ENCODE measurements at regions not wholly inside any gene's neighbourhood (a gene's known extent, or its start where the extent isn't known, plus 50 kb on each side); places are given as distances from the start of the nearest gene placed in this dataset.

DNA sequence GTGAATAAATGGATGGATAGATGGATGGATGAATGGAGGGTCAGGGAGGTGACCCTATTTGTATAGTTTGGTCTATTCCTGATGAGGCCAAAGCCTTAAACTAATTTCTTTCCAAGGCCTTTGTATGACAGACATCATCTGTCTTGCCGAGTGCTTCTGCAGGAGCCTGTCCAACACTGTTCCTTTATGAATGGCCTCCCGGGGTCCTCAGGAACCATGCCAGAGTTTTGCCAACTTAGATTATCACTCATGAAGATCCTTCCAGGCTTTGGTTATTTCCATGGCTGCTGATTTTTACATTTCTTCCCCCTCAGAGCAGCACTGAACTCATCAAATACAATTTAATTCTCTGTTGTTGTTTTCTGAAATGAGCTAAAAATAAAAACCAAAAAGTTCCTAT, 133.0 kb upstream of the SOX2 start:
- DNase-seq (ENCODE audit: extremely low read depth, insufficient read length): no peak
- H3K27me3 ChIP-seq (replicated peaks; ENCODE audit: control insufficient read depth, insufficient read depth, low read length): no peaks in the 10 kb centered on the region

DNA sequence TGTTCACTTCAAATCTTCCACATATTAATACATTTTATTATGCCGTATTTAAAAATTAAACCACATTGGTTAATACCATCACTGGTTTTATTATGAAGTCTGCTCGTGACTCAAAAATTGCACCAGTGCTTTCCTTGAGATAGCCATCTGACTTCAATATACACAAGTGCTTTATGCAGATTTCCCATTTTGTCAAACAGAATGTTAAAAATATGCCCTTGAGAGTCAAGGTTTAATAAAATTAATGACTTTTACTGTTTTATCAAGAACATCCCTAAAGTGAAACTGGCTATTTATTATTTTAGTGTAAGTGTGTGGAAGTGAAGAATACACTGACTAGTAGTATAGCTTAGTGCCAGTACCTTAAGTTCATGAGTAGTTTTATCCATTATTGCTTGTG, 139.3 kb upstream of the SOX2 start:
- H3K4me3 ChIP-seq (replicated peaks; ENCODE audit: low read depth, low read length): no peak overlapping the region
- no peaks in the 10 kb centered on the region for H3K27me3 ChIP-seq (replicated peaks; ENCODE audit: control insufficient read depth, insufficient read depth, low read length)
- no peaks in the 10 kb centered on the region for H3K36me3 ChIP-seq (ENCODE audit: control insufficient read depth, insufficient read depth, low read length)
- no peak for DNase-seq (ENCODE audit: extremely low read depth, insufficient read length)
- TF ChIP-seq, protein P1, sequence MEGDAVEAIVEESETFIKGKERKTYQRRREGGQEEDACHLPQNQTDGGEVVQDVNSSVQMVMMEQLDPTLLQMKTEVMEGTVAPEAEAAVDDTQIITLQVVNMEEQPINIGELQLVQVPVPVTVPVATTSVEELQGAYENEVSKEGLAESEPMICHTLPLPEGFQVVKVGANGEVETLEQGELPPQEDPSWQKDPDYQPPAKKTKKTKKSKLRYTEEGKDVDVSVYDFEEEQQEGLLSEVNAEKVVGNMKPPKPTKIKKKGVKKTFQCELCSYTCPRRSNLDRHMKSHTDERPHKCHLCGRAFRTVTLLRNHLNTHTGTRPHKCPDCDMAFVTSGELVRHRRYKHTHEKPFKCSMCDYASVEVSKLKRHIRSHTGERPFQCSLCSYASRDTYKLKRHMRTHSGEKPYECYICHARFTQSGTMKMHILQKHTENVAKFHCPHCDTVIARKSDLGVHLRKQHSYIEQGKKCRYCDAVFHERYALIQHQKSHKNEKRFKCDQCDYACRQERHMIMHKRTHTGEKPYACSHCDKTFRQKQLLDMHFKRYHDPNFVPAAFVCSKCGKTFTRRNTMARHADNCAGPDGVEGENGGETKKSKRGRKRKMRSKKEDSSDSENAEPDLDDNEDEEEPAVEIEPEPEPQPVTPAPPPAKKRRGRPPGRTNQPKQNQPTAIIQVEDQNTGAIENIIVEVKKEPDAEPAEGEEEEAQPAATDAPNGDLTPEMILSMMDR (IDR thresholded peaks at IDR 0.05; ENCODE audit: insufficient read depth, low read length, poor library complexity, severe bottlenecking): no peak

More for the DNA sequence above, 133.0 kb upstream of the SOX2 start:
- H3K36me3 ChIP-seq (ENCODE audit: control insufficient read depth, insufficient read depth, low read length): no peaks in the 10 kb centered on the region
- TF ChIP-seq, protein P1 (IDR thresholded peaks at IDR 0.05; ENCODE audit: insufficient read depth, low read length, poor library complexity, severe bottlenecking): no peak
- no peak overlapping the region for H3K4me3 ChIP-seq (replicated peaks; ENCODE audit: low read depth, low read length)

GRCh38 chr3:181570472-181570871, 141.3 kb upstream of the SOX2 start:
- DNase-seq (ENCODE audit: extremely low read depth, insufficient read length): no peak
- H3K36me3 ChIP-seq (ENCODE audit: control insufficient read depth, insufficient read depth, low read length): no peaks in the 10 kb centered on the region
- no peak overlapping the region for H3K4me3 ChIP-seq (replicated peaks; ENCODE audit: low read depth, low read length)
- TF ChIP-seq, protein P1 (IDR thresholded peaks at IDR 0.05; ENCODE audit: insufficient read depth, low read length, poor library complexity, severe bottlenecking): no peak
- H3K27me3 ChIP-seq (replicated peaks; ENCODE audit: control insufficient read depth, insufficient read depth, low read length): no peaks in the 10 kb centered on the region

- TF ChIP-seq, protein P1 (IDR thresholded peaks at IDR 0.05; ENCODE audit: insufficient read depth, low read length, poor library complexity, severe bottlenecking): no peak
- Histone ChIP-seq H3K4me3 (replicated peaks; ENCODE audit: low read depth, low read length) (no peak overlapping the region), H3K36me3 (ENCODE audit: control insufficient read depth, insufficient read depth, low read length) (no peaks in the 10 kb centered on the region), H3K27me3 (replicated peaks; ENCODE audit: control insufficient read depth, insufficient read depth, low read length) (no peaks in the 10 kb centered on the region)
- DNase-seq (ENCODE audit: extremely low read depth, insufficient read length): no peak
Observed at GRCh38 chr3:181569356-181569940, 142.3 kb upstream of the SOX2 start.

DNA sequence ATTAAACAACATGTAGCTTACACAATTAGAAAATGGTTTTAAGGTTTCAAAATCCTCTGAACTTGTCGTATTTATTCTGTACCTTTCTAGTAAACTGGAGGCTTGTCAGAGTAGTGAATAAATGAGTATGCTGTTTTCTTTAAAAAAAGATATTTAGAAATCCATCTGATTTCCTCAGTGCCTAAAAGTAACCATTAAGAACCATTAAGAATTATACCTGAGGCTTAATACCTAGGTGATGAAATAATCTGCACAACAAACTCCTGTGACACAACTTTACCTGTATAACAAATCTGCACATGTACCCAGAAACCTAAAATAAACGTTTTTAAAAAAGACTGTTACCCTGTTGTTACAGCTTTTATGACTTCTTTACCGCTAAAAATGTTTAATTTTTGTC, 143.0 kb upstream of the SOX2 start:
- no peak for DNase-seq (ENCODE audit: extremely low read depth, insufficient read length)
- TF ChIP-seq, protein P1 (IDR thresholded peaks at IDR 0.05; ENCODE audit: insufficient read depth, low read length, poor library complexity, severe bottlenecking): no peak
- H3K36me3 ChIP-seq (ENCODE audit: control insufficient read depth, insufficient read depth, low read length): no peaks in the 10 kb centered on the region
- H3K27me3 ChIP-seq (replicated peaks; ENCODE audit: control insufficient read depth, insufficient read depth, low read length): no peaks in the 10 kb centered on the region
- no peak overlapping the region for H3K4me3 ChIP-seq (replicated peaks; ENCODE audit: low read depth, low read length)

DNA sequence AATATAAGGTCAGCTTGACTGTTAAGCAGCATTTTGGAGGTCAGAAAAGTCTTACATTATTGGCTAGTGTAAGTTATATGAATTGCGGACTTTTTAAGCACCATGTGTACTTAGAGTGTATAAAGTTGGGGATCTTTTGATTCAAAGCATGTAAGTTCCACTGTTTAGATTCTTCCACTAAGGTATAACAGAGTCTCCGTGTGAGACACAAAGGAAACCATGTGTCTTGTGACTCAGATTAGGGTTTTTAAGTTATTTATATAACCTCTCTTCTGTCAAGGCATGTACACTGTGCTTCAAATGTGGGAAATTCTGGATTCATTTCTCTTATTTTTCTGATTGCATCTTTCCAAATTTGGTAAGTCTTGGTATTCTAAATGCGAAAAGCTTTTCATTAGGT, 143.5 kb upstream of the SOX2 start:
- H3K36me3 ChIP-seq (ENCODE audit: control insufficient read depth, insufficient read depth, low read length): no peaks in the 10 kb centered on the region
- TF ChIP-seq, protein P1 (IDR thresholded peaks at IDR 0.05; ENCODE audit: insufficient read depth, low read length, poor library complexity, severe bottlenecking): no peak
- no peaks in the 10 kb centered on the region for H3K27me3 ChIP-seq (replicated peaks; ENCODE audit: control insufficient read depth, insufficient read depth, low read length)

More for the DNA sequence above, 143.5 kb upstream of the SOX2 start:
- DNase-seq (ENCODE audit: extremely low read depth, insufficient read length): no peak
- no peak overlapping the region for H3K4me3 ChIP-seq (replicated peaks; ENCODE audit: low read depth, low read length)
